GM19238 (cell line): ENCODE measurements at regions not wholly inside any gene's neighbourhood (a gene's known extent, or its start where the extent isn't known, plus 50 kb on each side); places are given as distances from the start of the nearest gene placed in this dataset.
"Not testable (repeated sequence)": the region's sequence is repeated elsewhere in the genome, so short reads cannot be mapped to it uniquely, and the experiment has no call there.

Experiments
- DNase-seq: peaks from one replicate; pipeline ENCODE4 v3.0.0; 2011; ENCODE audit warnings: low spot score; ENCODE audit not compliant: insufficient read length

DNA sequence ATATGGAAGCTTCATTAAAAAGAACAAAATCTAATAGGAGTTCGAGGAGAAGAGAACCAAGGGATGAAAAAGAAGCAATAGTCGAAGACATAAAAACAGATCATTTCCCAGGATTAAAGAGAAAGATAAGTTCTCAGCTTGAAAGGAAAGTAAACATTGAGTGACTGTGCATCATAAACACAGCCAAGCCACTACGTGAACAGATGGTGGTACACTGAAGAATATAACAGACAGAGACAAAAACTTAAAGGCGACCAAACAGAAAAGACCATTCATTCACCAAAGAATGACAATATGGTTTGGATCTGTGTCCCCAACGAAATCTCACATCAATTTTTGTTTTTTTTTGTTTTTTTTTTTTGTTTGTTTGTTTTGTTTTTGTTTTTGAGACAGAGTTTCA is 210.8 kb upstream of the LINGO1 start:
- DNase-seq, result no peak

DNA sequence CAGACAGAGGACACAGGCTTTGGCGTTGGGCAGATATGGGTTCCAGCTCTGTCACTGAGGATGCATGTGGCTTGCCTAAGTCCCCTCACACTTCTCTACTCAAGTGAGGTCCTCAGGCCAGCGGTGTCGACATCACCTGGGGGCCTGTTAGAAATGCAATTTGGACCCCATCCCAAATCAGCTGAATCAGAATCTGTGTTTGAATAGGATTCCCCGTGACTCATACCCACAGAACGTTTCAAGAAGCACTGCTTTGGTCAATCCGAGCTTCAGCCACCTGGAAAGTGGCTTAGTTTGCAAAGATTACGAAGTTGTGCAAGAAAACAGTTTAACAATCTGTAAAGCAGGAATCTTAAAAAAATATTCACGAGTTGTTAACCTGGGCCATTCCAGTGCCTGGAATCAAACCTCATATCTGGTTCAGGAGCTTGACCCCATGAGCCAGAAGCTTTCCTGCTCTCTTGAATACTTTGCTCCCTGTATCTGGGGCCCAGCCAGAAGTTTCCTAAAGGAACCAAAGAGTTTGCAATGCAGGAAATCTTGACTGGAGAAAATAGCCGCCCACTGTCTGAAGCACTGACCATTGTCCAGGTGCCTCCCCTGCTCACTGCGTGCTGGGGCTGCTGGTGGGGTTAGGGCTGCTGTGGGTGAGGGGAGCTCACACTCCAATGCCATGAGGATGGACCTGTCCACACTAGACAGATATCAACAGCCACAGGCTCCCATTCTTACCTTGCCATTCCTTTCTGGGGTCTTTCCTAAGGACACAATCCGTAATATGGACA is 208.5 kb upstream of the LINGO1 start:
- no peak for DNase-seq

- no peak for DNase-seq
Measured at GRCh38 chr15:77839970-77840905, 207.5 kb upstream of the LINGO1 start.

- no peak for DNase-seq
Measured at GRCh38 chr15:77839456-77839855, 206.7 kb upstream of the LINGO1 start.

DNA sequence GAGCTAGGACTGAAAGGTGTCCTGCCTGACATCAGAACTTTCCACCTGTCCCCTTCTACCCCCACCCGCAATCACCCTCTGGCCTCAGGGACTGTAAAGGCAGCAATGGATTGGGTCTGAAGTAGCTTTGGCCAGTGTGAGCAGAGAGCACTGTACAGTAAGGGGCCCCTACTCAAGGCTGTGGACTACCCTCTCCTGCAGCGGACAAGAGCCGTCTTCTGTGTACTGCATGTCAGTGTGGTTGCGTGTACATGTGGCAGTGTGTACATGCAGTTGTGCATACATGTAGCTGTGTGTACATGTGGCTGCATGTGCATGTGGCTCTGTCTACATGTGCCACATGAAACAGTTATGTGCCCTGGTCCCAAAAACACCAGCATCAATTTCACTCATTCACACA is 205.9 kb upstream of the LINGO1 start:
- DNase-seq, result no peak

DNA sequence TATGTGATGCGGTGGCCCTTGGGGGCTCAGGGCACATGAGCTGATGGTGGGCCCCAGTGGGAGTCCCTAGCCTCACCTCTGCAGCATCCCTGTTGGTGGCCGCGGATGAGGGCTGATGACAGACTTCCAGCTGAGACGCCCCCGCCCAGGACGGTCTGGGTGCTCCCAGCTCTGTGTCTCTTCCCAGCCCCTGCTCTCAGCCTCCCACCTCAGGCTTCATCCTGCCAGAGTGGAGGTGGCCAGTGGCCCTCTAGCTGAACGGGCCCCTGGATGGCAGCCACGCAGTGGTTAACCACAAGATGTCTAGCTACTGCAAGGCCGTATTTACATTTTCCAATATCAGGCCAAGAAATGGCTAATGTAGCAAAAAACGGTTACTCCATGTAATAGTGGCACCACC is 205.3 kb upstream of the LINGO1 start:
- DNase-seq, result no peak

GRCh38 chr15:77837649-77838025 is 204.9 kb upstream of the LINGO1 start:
- DNase-seq, result no peak

- DNase-seq, result no peak
Measured at GRCh38 chr15:77836906-77837648, 204.4 kb upstream of the LINGO1 start.

DNA sequence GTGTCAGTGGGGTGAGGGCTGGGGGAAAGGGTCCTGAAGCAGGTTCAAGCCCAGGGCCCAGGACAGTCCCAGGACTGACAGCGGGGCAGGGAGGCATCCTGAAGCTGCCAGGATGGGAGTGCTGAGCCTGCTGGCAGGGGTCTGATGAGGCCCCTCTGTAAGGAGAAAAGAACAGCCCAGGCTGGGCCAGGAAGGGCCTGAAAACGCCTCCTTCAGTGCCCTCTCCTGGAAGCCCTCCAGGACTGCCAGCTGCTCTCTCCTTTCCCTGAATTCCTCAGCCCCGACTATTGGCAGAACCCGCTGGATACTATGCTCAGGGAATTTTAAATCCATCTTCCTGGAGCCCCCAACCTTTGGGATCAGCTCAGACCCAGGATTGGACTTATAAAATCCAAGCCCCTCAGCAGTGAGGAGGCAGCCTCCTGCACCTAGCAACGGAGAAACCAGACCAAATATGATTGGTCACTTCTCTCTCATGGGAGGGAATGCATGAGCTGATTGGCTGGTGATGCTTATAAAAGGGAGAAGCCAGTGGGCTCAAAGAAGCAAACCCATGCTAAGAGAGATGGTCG is 203.5 kb upstream of the LINGO1 start:
- peak; percentile 47 for DNase-seq

GRCh38 chr15:77834276-77834990 is 201.7 kb upstream of the LINGO1 start:
- no peak for DNase-seq

DNA sequence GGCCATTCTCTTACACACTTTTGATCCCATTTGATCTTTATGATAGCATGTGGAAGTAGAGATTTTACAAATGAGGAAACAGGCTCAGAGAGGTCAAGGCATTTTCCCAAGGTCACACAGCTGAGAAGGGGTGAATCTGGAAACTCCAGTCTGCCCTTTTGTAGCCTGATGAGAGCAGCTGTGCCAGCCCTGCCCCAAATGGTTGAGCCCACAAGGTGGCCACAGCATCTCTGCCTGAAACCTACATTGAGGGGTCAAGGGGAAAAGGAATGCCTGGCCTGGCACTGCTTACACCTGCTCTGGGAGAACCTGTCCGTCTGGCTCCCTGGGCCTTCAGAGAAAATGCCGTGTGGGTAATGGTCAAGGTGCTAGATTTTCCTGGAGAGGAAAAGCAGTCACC is 200.2 kb upstream of the LINGO1 start:
- no peak for DNase-seq

GRCh38 chr15:77831986-77832385 is 199.3 kb upstream of the LINGO1 start:
- no peak for DNase-seq

DNA sequence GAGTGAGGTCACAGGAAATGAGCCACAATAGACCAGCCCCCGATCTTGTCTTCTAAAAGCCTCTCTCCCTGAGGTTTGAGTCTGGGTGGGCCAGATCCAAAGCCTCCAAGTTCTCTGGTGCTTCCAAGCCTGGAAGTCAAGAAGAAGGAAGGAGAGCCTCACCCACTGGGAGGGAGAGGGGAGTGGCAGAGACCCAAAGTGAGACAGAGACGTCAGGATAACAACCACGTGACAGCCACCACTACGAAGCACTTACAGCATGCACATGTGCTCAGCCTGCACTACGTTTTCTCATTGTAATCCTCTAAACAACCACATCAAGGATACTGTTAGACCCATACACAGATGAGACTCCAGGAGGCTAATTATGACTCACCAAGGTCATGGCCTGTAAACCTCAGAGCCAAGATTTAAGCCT is 197.3 kb upstream of the LINGO1 start:
- DNase-seq, result no peak

GRCh38 chr15:77829331-77829730 is 196.6 kb upstream of the LINGO1 start:
- DNase-seq, result not testable (repeated sequence)

DNA sequence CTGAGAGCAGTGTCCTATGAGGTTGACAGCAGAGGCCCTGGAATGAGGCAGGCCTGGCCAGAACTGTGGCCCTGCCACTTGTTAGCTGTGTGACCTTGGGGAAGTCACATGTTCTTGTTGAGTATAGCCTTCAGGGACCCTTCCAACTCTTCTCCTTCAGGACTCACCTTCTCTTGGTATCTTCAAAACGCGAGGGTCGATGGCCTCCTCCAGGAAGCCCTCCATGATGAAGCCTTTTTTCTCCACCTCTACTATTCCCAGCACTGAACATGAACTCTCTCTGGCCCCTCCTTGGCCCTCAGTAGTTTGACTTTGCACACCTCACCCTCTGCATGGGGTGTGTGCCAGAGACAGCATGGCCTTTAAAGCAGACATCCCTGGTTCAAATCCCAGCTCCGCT is 195.1 kb upstream of the LINGO1 start:
- DNase-seq, result no peak

DNA sequence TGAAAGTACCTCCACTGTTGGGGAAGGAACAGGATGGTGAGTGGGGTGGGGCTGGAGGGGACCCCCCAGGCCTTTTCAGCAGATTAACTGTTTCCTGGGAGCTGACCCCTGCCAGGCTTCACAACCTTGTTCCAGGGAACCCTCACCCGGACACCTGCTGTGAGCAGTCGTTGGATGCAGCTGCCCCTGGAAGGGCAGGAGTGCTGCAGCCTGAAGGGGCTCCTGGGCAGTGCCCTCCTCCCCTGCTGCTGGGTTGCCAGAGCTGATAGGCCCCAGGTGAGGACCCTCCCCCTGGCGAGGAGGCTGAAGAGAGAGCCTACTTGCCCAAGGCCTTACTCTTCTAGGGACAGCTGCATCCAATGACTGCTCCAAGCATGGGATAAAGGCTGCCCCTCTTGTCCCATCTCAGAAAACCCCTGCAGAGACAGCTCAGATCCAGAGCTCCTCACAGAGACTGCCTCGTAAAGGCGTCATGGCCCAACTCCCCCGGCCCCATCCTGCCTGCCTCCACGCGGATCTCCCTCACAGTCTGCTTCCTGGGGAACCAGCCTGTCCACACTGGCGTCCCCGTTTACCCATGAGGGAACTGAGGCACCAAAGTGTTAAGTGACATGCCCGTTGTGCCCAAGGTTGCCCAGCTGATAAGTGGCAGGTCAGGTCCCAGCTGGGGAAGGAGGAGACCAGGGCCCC is 193.4 kb upstream of the LINGO1 start:
- no peak for DNase-seq

GRCh38 chr15:77825546-77825945 is 192.8 kb upstream of the LINGO1 start:
- DNase-seq, result no peak

DNA sequence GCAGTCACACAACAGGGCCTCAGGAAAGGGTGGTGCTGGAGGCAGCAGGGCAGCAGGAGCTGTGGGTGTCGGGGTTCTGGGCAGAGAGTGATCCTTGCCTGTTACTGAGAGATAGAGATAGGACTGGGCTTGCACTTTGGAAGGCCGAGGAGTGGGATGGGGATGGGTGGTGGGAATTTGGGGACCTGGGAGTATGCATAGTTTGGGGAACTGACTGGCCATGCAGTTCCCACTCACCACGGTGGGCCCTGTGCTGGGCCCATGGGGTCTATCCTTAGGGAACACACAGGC is 192.5 kb upstream of the LINGO1 start:
- DNase-seq, result no peak

DNA sequence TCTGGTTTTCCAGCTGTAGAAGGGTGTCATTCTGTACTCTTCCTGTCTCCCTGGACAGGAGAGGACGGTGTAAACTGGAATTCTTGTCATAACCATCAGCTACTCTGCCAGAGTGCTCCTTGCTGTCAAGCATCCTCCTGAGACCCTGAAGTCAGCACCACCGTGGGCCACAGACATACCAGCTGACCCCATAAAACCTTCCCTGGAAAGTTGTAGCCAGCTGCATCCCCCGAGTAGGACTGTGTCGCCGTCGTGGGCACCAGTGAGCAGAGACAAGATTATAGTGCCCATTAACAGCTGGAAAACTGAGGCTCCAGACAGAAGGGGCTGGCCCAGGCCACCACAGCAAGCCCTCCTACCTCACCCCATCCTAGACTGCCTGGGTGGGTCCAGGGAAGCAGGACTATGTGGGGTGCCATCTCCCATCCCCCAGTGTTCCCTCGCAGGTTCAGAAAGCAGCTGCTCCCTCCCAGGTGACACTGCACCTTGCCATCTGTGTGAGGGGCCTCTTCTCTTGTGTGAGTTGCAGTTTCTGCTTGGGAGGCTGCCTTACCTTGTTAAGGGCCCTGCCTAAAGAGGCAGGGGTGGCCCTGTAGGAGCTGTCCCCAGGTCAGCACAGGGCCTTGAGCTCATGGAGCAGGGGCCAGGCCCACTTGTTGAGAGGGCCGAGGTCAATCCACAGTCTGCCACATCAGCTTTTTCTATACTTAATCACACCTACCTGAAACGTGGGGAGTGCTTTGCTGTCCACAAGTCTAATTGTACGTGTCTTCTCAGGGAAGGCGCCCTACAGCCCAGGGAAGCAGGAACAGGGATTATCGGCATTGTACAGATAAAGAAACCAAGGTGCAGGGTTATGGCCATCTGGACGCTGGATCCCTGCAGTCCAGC is 191.9 kb upstream of the LINGO1 start:
- DNase-seq, result no peak
